CD14-positive monocyte (primary cell): ENCODE measurements at regions not wholly inside any gene's neighbourhood (a gene's known extent, or its start where the extent isn't known, plus 50 kb on each side); places are given as distances from the start of the nearest gene placed in this dataset.
A peak's percentile ranks its signal among the peaks of the same experiment; 100 is the strongest.

Experiments used
- DNase-seq, 3 donors: peaks; one replicate each; pipeline ENCODE4 v3.0.0-alpha.2; 2011 to 2022
- H2AFZ ChIP-seq: 2 replicates; pipeline ENCODE4 v1.6.0; 2012; ENCODE audit warnings: mild to moderate bottlenecking, low read depth, low read length, inconsistent platforms; ENCODE audit not compliant: insufficient read depth, poor library complexity, severe bottlenecking
- H3K27ac ChIP-seq, 2 donors: 1 replicate in 1 of 2; 2 replicates in 1 of 2; pipeline ENCODE4 v1.5.1; 2012 to 2013; ENCODE audit warnings: low read length in 2 of 2, control low read depth in 1 of 2, inconsistent platforms in 1 of 2, low read depth in 1 of 2, mild to moderate bottlenecking in 1 of 2
- H3K27me3 ChIP-seq, 2 donors: one replicate each; pipeline versions ENCODE4 v1.6.0 to v1.6.1; 2011 to 2013; ENCODE audit warnings: low read length in 2 of 2; ENCODE audit not compliant: control insufficient read depth in 2 of 2, insufficient read depth in 2 of 2
- H3K36me3 ChIP-seq, 2 donors: replicated peaks in 1 of 2; 1 replicate in 1 of 2; 2 replicates in 1 of 2; pipeline versions ENCODE4 v1.5.1 to v1.6.1; 2012 to 2013; ENCODE audit warnings: low read length in 2 of 2, control low read depth in 1 of 2, inconsistent platforms in 1 of 2, mild to moderate bottlenecking in 1 of 2; ENCODE audit not compliant: insufficient read depth in 2 of 2, control insufficient read depth in 1 of 2
- H3K4me1 ChIP-seq, 2 donors: 1 replicate in 1 of 2; 2 replicates in 1 of 2; pipeline versions ENCODE4 v1.5.1 to v1.6.1; 2012 to 2013; ENCODE audit warnings: low read length in 2 of 2, control low read depth in 1 of 2, inconsistent platforms in 1 of 2, mild to moderate bottlenecking in 1 of 2, moderate library complexity in 1 of 2; ENCODE audit not compliant: insufficient read depth in 2 of 2, control insufficient read depth in 1 of 2
- H3K4me2 ChIP-seq: replicated peaks from 2 replicates; pipeline ENCODE3; 2012; ENCODE audit warnings: low read length, moderate library complexity, mild to moderate bottlenecking; ENCODE audit not compliant: poor library complexity, severe bottlenecking; ENCODE audit errors: extremely low read depth
- H3K4me3 ChIP-seq, 3 experiments: fragments of 200-600 bp in 1 of 3; sonication (generic) in 1 of 3; replicated peaks in 1 of 3; 1 replicate in 2 of 3; 2 replicates in 1 of 3; pipeline ENCODE4 v1.5.1; 2011 to 2013; ENCODE audit warnings: low read length in 3 of 3, mild to moderate bottlenecking in 3 of 3, control low read depth in 2 of 3, low read depth in 2 of 3, inconsistent platforms in 1 of 3, moderate library complexity in 1 of 3
- H3K79me2 ChIP-seq: 2 replicates; pipeline ENCODE4 v1.6.0; 2012; ENCODE audit warnings: mild to moderate bottlenecking, control low read depth, inconsistent platforms, low read length, moderate library complexity; ENCODE audit not compliant: insufficient read depth
- H3K9ac ChIP-seq: 2 replicates; pipeline ENCODE4 v1.6.0; 2017; ENCODE audit warnings: low read length, mild to moderate bottlenecking; ENCODE audit not compliant: insufficient read depth, poor library complexity, severe bottlenecking
- H3K9me3 ChIP-seq, 2 donors: replicated peaks in 1 of 2; 1 replicate in 1 of 2; 2 replicates in 1 of 2; pipeline versions ENCODE4 v1.5.1 to v1.6.1; 2012 to 2013; ENCODE audit warnings: low read length in 2 of 2, control low read depth in 1 of 2; ENCODE audit not compliant: control insufficient read depth in 1 of 2, insufficient read depth in 1 of 2
- H4K20me1 ChIP-seq: 2 replicates; pipeline ENCODE4 v1.6.0; 2012; ENCODE audit warnings: mild to moderate bottlenecking, low read length, control low read depth, moderate library complexity; ENCODE audit not compliant: insufficient read depth
- H3K27ac Mint-ChIP-seq, 7 donors: one replicate each; pipeline ENCODE4 v1.8.0; 2020; ENCODE audit warnings: mild to moderate bottlenecking in 7 of 7, mixed read lengths in 7 of 7, moderate library complexity in 6 of 7, inconsistent platforms in 2 of 7
- H3K27me3 Mint-ChIP-seq, 3 donors: one replicate each; pipeline ENCODE4 v1.8.0; 2021 to 2022; ENCODE audit warnings: low read depth in 3 of 3, mild to moderate bottlenecking in 3 of 3, mixed read lengths in 3 of 3, moderate library complexity in 3 of 3, inconsistent platforms in 1 of 3
- H3K36me3 Mint-ChIP-seq, 2 donors: one replicate each; pipeline ENCODE4 v1.8.0; 2020; ENCODE audit warnings: mixed read lengths in 2 of 2, inconsistent platforms in 1 of 2, mild to moderate bottlenecking in 1 of 2
- H3K4me1 Mint-ChIP-seq: one replicate; pipeline ENCODE4 v1.8.0; 2020; ENCODE audit warnings: mild to moderate bottlenecking, mixed read lengths
- H3K4me3 Mint-ChIP-seq, 2 donors: one replicate each; pipeline ENCODE4 v1.8.0; 2020; ENCODE audit warnings: mild to moderate bottlenecking in 2 of 2, mixed read lengths in 2 of 2, moderate library complexity in 1 of 2
- H3K9me3 Mint-ChIP-seq, 7 donors: one replicate each; pipeline ENCODE4 v1.8.0; 2020 to 2022; ENCODE audit warnings: mixed read lengths in 7 of 7, mild to moderate bottlenecking in 6 of 7, moderate library complexity in 6 of 7, inconsistent platforms in 2 of 7
- CTCF ChIP-seq: fragments of 200-600 bp; IDR thresholded peaks from one replicate; pipeline ENCODE4 v1.8.0; 2022; ENCODE audit warnings: antibody characterized with exemption, mild to moderate bottlenecking
- WGBS: methylation state at CpG from one replicate; pipeline ENCODE4 v1.1.5; 2013; ENCODE audit warnings: missing lambda C conversion rate; ENCODE audit not compliant: insufficient coverage; 5-methylcytosine and 5-hydroxymethylcytosine counted together
- intact Hi-C, 2 donors: fragments of 100-400 bp; cut with micrococcal nuclease; formaldehyde crosslinking; loops; one replicate each; pipeline versions ENCODE4 v1.15.0 to v1.15.1; 2023

DNA sequence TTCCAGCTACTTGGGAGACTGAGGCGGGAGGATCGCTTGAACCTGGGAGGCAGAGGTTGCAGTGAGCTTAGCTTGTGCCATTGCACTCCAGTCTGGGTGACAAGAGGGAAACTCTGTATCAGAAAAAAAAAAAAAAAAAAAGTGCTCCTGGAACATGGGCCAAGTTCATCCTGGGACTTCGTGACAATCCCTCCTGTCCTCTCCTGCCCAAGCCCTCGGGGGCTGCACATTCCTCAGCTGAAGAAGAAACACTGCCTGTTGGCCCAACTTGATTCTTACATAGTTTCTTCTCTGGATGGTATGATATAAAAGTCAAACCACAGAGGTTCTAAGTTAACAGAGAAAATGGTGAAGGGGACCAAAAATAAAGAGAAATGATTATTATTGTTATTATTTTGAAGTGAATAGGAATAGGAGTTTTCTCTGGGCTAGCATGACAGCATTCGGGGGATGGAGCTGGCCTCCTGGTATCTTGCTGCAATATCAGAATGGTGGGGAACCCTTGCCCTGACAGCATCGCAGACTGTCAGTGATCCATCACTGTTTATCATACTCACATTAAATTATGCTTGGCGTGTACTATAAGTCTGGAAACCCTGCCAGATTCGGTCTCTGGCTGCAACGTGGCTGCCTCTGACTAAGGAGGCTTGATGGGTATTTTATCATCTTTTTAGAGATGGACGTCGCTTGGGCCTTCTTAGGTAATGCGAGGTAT lies 113.7 kb upstream of the OXGR1 start:
- no peak overlapping the region for H3K9ac ChIP-seq
- no peaks in the 10 kb centered on the region for H3K9me3 ChIP-seq
- WGBS = 69% methylated on average over 6 of the region's 12 CpGs
- no peaks in the 10 kb centered on the region for H4K20me1 ChIP-seq
- Mint-ChIP-seq H3K36me3 (no peaks in the 10 kb centered on the region), H3K9me3 (peaks cover 0 to 7% (median 2%) of the 10 kb centered on the region in 7 donors), H3K4me3 (no peak overlapping the region), H3K4me1 (peaks cover 12% of the 10 kb centered on the region), H3K27me3 (peaks cover 11 to 22% (median 13%) of the 10 kb centered on the region in 3 donors), H3K27ac (no peak overlapping the region)
- no peak overlapping the region for H3K27ac ChIP-seq
- H3K79me2 ChIP-seq = no peaks in the 10 kb centered on the region
- H2AFZ ChIP-seq = no peak overlapping the region
- H3K27me3 ChIP-seq = peaks cover 0 to 12% of the 10 kb centered on the region in 2 donors
- intact Hi-C loops = no loop called here
- no peak for TF ChIP-seq CTCF
- peaks cover 4 to 9% of the 10 kb centered on the region in 2 donors for H3K4me1 ChIP-seq
- no peak overlapping the region for H3K4me2 ChIP-seq
- H3K4me3 ChIP-seq = no peak overlapping the region
- no peak for DNase-seq
- no peaks in the 10 kb centered on the region for H3K36me3 ChIP-seq

- Histone ChIP-seq H3K4me3 (no peak overlapping the region), H4K20me1 (no peaks in the 10 kb centered on the region), H3K27ac (no peak overlapping the region), H3K27me3 (peaks cover 1 to 16% of the 10 kb centered on the region in 2 donors), H3K79me2 (no peaks in the 10 kb centered on the region), H2AFZ (no peak overlapping the region), H3K4me2 (no peak overlapping the region), H3K9ac (no peak overlapping the region), H3K4me1 (peaks cover 4 to 9% of the 10 kb centered on the region in 2 donors), H3K36me3 (no peaks in the 10 kb centered on the region), H3K9me3 (no peaks in the 10 kb centered on the region)
- DNase-seq = no peak
- WGBS = 47% methylated on average over 2 of the region's 3 CpGs
- TF ChIP-seq CTCF = no peak
- no peak overlapping the region for H3K4me3 Mint-ChIP-seq
- peaks cover 17 to 27% (median 18%) of the 10 kb centered on the region in 3 donors for H3K27me3 Mint-ChIP-seq
- H3K36me3 Mint-ChIP-seq = no peaks in the 10 kb centered on the region
- intact Hi-C loops = no loop called here
- H3K4me1 Mint-ChIP-seq = peaks cover 12% of the 10 kb centered on the region
- peak overlapping the region in 1 of 7 donors; percentile 63 for H3K27ac Mint-ChIP-seq
- peaks cover 0 to 4% (median 2%) of the 10 kb centered on the region in 7 donors for H3K9me3 Mint-ChIP-seq
Observed at GRCh38 chr13:97108530-97108900, 113.6 kb upstream of the MBNL2 start.
